RKO (cell line): ENCODE measurements at regions not wholly inside any gene's neighbourhood (a gene's known extent, or its start where the extent isn't known, plus 50 kb on each side); places are given as distances from the start of the nearest gene placed in this dataset.

Experiments
- DNase-seq: peaks from one replicate; pipeline ENCODE4 v3.0.0-alpha.2; 2016; ENCODE audit warnings: low spot score

DNA sequence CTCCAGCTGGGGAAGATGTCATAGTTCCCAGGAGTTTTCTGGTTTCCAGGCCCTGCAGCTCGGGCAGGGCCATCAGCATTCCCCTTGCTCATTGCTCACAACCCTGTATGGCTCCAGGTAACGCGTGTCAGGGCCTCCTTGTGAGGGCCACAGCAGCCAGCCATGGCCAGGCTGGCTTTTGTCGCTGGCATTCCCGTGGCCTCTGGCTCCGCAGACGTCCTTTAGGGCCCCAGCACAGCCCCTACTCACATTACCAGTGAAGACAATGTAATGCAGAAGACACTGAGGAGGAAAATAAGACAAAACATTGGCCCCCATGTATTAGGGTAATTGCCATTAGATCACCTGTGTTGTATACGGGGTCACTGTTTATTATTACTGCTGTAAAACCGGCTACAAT lies 1799.0 kb downstream of the TP53TG3F start:
- DNase-seq, result no peak

DNA sequence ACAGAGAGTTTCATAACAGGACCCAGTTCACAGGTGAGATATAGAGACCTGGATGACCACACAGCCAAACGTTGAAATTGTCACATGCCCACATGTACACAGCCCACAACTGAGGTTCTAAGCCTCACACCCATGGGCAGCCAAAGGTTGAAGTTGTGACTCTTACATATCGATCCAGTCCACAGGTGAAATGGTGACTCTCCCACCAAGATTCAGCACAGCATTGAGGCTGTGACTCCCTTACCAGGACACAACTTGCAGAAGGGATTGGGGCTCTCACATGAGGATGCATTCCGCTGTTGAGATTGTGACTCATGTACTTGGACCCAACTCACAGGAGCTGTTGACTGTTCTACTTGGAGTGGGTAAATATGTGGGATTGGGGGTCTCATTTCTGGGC lies 1836.4 kb downstream of the TP53TG3F start:
- no peak for DNase-seq

- DNase-seq, result no peak
Measured at GRCh38 chr16:35296962-35297653, 1837.7 kb downstream of the TP53TG3F start.

- DNase-seq, result no peak
Measured at GRCh38 chr16:35298460-35299243, 1839.2 kb downstream of the TP53TG3F start.

DNA sequence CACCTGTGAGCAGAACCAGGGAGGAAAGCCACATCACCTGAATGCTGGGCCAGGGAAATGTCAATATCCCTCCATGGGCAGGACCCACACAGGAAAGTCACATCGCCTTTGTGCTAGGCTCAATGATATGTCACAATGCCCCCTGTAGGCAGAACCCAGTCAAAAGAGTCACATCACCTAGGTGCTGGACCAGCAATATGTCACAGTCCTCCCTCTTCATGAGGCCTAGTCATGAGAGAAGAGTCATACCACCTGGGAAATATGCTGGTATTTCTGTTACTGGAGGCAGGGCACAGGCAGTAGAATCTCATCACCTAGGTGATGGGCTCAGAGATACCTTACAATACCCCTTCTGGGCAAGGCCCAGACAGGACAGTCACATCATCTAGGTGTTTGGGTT lies 1843.4 kb downstream of the TP53TG3F start:
- no peak for DNase-seq

DNA sequence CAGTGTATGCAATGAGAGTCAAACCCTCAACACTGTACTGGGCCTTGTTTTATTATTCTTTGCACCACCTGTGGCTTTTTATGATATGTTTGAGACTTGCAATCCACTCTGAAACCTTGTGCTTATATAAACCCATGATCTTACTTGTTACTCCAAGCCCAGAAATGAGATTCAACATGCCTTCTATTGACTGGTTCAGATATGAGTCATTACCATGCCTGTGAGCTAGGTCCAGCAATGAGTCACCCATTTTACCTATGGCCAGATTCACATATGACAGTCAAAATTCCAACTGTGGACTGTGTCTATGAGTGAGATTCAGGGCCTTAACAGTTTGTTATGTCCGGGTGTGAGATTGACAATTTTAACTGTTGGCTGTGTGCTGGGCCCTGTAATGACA lies 1846.1 kb downstream of the TP53TG3F start:
- DNase-seq, result peak; percentile 24

DNA sequence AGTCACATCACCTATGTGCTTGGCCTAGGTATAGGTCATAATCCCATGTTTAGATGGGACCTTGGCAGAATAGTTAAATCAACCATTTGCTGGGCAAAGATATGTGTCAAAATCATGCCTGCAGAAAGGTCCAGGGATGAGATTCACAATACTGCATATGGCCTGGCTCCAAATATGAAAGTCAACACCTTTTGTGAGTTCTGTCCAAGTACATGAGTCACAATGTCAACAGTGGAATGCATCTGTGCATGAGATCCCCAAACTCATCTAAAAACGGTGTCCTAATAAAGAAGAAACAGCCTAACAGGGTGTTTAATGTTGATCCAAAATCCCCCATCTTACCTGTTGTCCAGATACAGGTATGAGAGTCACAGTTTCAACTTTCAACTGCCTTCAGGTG lies 1847.5 kb downstream of the TP53TG3F start:
- DNase-seq, result no peak

- no peak for DNase-seq
Measured at GRCh38 chr16:35308674-35309073, 1849.3 kb downstream of the TP53TG3F start.

- DNase-seq, result no peak
Measured at GRCh38 chr16:35310999-35311398, 1851.6 kb downstream of the TP53TG3F start.

DNA sequence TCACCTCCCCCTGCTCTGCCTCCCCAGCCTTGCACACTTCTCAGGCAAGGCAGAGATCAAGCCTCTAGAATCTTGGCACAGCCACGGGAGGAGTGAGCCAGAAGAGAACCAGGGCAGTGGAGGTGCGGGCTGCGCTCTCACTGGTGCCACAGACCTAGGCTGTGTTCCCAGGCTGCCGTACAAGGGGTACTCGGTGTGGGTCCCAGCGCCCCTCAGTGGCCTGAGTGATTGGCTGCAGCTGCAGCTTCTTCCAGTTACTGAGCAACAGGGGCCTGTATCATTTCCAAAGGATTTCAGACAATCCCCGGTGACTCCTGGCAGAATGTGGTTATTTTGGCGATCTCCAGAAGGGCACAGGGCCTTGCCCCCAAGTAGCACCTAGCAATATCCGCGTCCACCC lies 1852.1 kb downstream of the TP53TG3F start:
- DNase-seq, result no peak

GRCh38 chr16:35314298-35314697 lies 1854.9 kb downstream of the TP53TG3F start:
- DNase-seq, result no peak

DNA sequence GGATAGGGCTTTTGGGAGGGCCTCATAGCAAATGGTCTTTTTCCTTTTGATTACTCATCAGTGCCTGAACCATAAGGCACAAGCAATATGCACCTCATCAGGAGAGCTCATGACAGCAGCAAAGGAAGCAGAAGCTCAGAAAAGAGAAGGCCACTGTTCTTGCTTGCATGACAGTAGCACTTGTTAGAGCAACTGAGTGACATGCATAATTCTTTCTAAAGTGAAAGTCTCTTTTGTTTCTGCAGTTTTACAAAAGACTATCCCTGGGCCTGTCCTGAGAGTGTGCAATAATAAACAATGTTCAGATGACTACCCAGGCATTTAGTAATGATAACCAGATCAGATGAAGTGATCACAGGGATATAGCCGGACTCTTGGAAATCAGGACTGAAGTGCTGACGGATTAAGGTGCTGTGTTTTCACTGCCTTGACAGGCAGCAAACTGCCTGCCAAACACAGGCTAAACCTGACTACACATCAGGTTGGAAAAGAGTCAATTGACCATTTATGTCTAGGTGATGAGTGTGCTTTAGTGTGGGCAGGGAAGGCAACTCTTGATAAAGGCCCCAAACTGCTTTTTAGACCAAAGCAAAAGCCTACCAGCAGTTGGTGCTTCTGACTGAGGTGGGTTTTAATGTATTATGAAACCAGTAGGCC lies 1860.3 kb downstream of the TP53TG3F start:
- DNase-seq, result no peak

DNA sequence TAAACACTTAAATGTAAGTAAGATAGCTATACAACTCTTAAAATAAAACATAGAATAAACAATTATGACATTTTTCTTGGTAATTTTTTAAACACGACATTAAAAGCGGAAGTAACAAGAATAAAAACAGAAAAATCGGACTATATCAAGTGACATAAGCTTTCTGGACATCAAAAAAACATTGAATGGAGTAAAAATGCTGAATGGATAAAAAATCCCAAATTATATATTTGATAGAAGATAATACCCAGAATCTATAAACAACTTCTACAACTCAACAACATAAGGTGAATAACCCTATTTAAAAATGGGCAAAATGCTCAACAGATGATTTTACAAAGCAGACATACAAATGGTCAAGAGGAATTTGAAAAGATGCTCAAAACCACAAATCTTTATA lies 1866.5 kb downstream of the TP53TG3F start:
- no peak for DNase-seq

DNA sequence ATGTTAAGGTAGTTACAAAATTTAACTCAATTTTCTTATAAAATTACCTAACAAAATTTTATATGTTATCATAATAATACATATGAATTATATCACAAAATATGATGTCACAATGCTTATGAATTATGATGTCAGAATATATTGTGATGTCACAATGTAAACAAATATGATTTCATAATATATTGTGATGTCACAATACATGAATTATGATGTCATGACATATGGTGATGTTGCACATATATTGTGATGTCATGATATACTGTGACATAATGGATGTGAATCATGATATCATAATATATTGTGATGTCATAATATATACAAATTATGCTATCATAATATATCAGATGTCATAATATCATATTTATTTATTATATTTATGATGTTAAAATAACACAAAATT lies 1879.9 kb downstream of the TP53TG3F start:
- no peak for DNase-seq

DNA sequence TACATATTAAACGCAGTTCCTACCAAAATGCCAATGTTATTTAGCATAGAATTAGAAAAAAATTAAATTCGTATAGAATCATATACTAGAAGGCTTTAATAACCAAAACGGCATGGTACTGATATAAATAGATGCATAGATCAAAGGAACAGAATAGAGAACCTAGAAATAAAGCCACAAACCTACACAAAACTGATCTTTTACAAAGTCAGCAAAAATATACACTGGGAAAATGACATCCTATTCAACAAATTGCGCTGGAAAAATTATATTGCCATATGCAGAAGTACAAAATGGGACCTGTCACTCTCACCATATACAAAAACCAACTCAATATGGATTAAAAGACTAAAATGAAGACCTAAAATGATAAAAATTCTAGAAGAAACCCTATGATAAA lies 1882.6 kb downstream of the TP53TG3F start:
- DNase-seq, result no peak

DNA sequence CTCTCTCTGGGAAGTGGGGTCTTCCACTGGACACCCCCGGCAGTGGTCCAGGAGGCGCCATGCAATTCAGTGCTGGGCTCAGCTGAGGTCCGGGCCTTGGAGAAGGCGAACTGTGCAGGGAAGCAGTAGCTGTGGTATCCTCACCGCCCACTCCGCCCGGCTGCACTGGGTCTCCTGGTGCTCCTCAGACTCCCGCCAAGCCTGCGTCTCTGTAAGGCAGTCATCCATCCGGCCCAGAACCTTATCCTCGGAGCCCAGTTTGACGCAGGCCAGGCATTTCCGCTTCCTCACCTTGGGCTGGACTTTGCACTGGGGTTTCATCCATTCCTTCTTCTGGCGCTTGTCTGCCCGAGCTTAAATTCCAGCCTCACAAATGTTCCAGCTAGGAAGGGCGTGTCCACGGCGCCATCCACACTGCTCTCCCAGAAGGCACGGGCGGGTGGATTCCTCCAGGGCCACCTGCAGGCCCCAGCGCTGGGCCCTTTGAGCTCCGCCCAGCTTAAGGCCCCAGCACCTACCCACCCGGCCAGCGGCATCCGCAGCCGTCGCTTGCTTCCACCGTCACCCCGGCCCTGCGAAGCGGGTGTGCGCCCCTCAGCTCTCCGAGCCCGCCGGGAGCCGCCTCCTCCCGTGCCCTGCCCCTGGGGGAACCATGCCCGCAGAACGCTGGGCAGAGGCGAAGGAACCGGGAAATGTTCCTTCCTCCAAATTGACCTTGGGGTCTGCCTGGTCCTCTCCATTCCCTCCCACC lies 1884.8 kb downstream of the TP53TG3F start:
- DNase-seq, result no peak

DNA sequence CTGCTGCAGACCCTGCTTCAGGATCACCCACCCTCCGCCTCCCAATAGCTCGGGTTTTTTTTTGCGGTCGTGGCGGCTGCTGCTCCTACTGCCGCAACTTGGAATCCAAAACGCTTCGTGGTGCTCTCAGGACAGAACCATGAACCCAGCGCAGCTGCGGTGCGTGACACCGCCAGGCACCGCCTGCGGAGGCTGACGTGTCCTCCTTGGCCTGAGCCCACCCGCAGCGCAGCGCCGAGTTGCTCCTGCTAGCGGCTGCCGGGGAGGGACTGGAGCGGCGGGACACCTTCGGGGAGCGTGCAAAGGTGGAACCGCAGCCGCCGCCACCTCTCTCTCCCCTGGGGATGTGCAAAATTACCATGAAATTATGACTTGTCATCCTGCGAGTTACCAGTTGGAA lies 1893.0 kb downstream of the TP53TG3F start:
- DNase-seq, result no peak

- DNase-seq, result no peak
Measured at GRCh38 chr16:35363510-35363909, 1904.1 kb downstream of the TP53TG3F start.

- no peak for DNase-seq
Measured at GRCh38 chr16:35364263-35364662, 1904.9 kb downstream of the TP53TG3F start.

- no peak for DNase-seq
Measured at GRCh38 chr16:35365675-35366074, 1906.3 kb downstream of the TP53TG3F start.

GRCh38 chr16:35370617-35371016 lies 1911.2 kb downstream of the TP53TG3F start:
- DNase-seq, result no peak

GRCh38 chr16:35377142-35377541 lies 1917.7 kb downstream of the TP53TG3F start:
- DNase-seq, result no peak
